ENCODE measurements at regions not wholly inside any gene's neighbourhood (a gene's known extent, or its start where the extent isn't known, plus 50 kb on each side); places are given as distances from the start of the nearest gene placed in this dataset.

DNA sequence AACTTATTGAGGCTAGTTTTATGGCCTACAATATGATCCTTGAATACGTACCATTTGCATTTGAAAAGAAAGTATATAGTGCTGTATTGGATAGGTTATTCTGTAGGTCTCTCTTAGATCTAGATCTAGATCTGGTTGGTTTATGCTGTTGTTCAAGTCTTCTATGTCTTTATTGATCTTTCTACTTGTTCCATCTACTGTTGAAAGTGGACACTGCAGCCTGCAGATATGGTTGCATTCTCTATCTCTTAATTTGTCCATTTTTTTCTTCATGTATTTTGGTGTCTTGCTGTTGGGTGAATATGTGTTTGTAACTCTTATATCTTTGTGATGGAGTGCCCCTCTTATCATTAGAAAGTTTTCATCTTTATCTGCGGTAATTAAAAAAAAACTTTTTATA is 139.4 kb upstream of the PCDH15 start:
- DNase-seq (ENCODE audit: low read depth, low spot score) (no peak), FAIRE-seq (no peak), ATAC-seq (no peak)
- intact Hi-C loops (cut with micrococcal nuclease; ENCODE audit: unreplicated experiment) (no loop called here), in situ Hi-C loops (cut with MboI) (no loop called here)
- ChIA-PET RAD21 (ENCODE audit: unreplicated experiment) (no interaction called here), POLR2A (no interaction called here), CTCF (no interaction called here), SMC1A (ENCODE audit: uncharacterized antibody, unreplicated experiment) (no interaction called here)
- no peak overlapping the region for H3K4me3 ChIP-seq
- H3K4me2 ChIP-seq (ENCODE audit: control insufficient read depth, insufficient read depth) = no peak overlapping the region
- BruUV-seq (replicated peaks) = no TSS peak
- H4K20me1 ChIP-seq (ENCODE audit: control insufficient read depth, insufficient read depth) = no peaks in the 10 kb centered on the region
- H3K4me1 ChIP-seq (ENCODE audit: control insufficient read depth, insufficient read depth, low read length) = no peaks in the 10 kb centered on the region
- H3K9me3 ChIP-seq (replicated peaks; ENCODE audit: control insufficient read depth, insufficient read depth, low read length) = no peaks in the 10 kb centered on the region
- no peaks in the 10 kb centered on the region for H3K27me3 ChIP-seq (replicated peaks in 1 of 2; ENCODE audit: control insufficient read depth in 2 of 2, insufficient read depth in 2 of 2, low read length in 1 of 2)
- no peak overlapping the region for H3K27ac ChIP-seq (ENCODE audit: control insufficient read depth, insufficient read depth)
- no peak overlapping the region for H3K9ac ChIP-seq (ENCODE audit: control insufficient read depth, insufficient read depth, low read length)
- WGBS (ENCODE audit: insufficient coverage, insufficient replicate concordance, low lambda C conversion rate, missing lambda C conversion rate) = 29% methylated on average over 2 of the region's 2 CpGs
- no peaks in the 10 kb centered on the region for H3K36me3 ChIP-seq (ENCODE audit: control insufficient read depth in 2 of 2, insufficient read depth in 2 of 2, low read length in 1 of 2)
- TF ChIP-seq RAD21 (IDR thresholded peaks at IDR 0.05; ENCODE audit: insufficient read depth, low read depth, low read length) (peak; percentile 9; the same call in 1 of the 2 replicates), SMC3 (IDR thresholded peaks at IDR 0.05; ENCODE audit: borderline replicate concordance, low read length) (peak; percentile 14; the same call in 1 of the 2 replicates), MXI1 (IDR thresholded peaks at IDR 0.05; ENCODE audit: low read depth, low read length) (no peak), BMI1 (IDR thresholded peaks at IDR 0.05; ENCODE audit: borderline replicate concordance) (no peak), CREB1 (IDR thresholded peaks at IDR 0.05; ENCODE audit: low read depth) (no peak), PAX5 (IDR thresholded peaks at IDR 0.05; ENCODE audit: borderline replicate concordance, low read depth, low read length) (no peak)
- no peak overlapping the region for H2AFZ ChIP-seq (ENCODE audit: control insufficient read depth, low read depth, low read length)
- H3K79me2 ChIP-seq (ENCODE audit: control insufficient read depth, insufficient read depth, low read length) = no peaks in the 10 kb centered on the region

DNA sequence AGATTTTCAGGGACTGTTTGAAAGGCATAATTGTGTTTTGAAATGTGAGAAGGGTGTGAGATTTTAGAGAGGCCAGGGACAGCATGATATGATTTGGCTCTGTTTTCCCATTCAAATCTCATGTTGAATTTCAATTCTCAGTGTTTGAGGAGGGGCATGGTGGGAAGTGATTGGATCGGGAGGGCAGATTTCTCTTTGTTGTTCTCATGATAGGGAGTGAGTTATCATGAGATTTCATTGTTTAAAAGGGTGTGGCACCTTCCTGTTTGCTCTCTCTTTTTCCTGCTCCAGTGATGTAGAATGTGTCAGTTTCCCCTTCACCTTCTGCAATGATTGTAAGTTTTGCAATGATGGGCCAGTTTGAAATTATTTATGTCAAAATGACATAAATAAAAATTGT is 113.0 kb upstream of the PCDH15 start:
- ChIA-PET SMC1A (ENCODE audit: uncharacterized antibody, unreplicated experiment) (no interaction called here), CTCF (no interaction called here), RAD21 (ENCODE audit: unreplicated experiment) (no interaction called here), POLR2A (no interaction called here)
- Histone ChIP-seq H3K27me3 (replicated peaks in 1 of 2; ENCODE audit: control insufficient read depth in 2 of 2, insufficient read depth in 2 of 2, low read length in 1 of 2) (no peaks in the 10 kb centered on the region), H3K36me3 (ENCODE audit: control insufficient read depth in 2 of 2, insufficient read depth in 2 of 2, low read length in 1 of 2) (no peaks in the 10 kb centered on the region), H3K4me3 (no peak overlapping the region), H3K9me3 (replicated peaks; ENCODE audit: control insufficient read depth, insufficient read depth, low read length) (no peaks in the 10 kb centered on the region), H2AFZ (ENCODE audit: control insufficient read depth, low read depth, low read length) (no peak overlapping the region), H3K27ac (ENCODE audit: control insufficient read depth, insufficient read depth) (no peak overlapping the region), H4K20me1 (ENCODE audit: control insufficient read depth, insufficient read depth) (no peaks in the 10 kb centered on the region), H3K79me2 (ENCODE audit: control insufficient read depth, insufficient read depth, low read length) (no peaks in the 10 kb centered on the region), H3K4me2 (ENCODE audit: control insufficient read depth, insufficient read depth) (no peak overlapping the region), H3K4me1 (ENCODE audit: control insufficient read depth, insufficient read depth, low read length) (no peaks in the 10 kb centered on the region), H3K9ac (ENCODE audit: control insufficient read depth, insufficient read depth, low read length) (no peak overlapping the region)
- intact Hi-C loops (cut with micrococcal nuclease; ENCODE audit: unreplicated experiment) = no loop called here
- DNase-seq (ENCODE audit: low read depth, low spot score) = no peak
- in situ Hi-C loops (cut with MboI) = no loop called here
- no peak for FAIRE-seq
- 0% methylated on average over 1 of the region's 1 CpG for WGBS (ENCODE audit: insufficient coverage, insufficient replicate concordance, low lambda C conversion rate, missing lambda C conversion rate)
- BruUV-seq (replicated peaks) = no TSS peak
- no peak for ATAC-seq
- TF ChIP-seq, protein P1, sequence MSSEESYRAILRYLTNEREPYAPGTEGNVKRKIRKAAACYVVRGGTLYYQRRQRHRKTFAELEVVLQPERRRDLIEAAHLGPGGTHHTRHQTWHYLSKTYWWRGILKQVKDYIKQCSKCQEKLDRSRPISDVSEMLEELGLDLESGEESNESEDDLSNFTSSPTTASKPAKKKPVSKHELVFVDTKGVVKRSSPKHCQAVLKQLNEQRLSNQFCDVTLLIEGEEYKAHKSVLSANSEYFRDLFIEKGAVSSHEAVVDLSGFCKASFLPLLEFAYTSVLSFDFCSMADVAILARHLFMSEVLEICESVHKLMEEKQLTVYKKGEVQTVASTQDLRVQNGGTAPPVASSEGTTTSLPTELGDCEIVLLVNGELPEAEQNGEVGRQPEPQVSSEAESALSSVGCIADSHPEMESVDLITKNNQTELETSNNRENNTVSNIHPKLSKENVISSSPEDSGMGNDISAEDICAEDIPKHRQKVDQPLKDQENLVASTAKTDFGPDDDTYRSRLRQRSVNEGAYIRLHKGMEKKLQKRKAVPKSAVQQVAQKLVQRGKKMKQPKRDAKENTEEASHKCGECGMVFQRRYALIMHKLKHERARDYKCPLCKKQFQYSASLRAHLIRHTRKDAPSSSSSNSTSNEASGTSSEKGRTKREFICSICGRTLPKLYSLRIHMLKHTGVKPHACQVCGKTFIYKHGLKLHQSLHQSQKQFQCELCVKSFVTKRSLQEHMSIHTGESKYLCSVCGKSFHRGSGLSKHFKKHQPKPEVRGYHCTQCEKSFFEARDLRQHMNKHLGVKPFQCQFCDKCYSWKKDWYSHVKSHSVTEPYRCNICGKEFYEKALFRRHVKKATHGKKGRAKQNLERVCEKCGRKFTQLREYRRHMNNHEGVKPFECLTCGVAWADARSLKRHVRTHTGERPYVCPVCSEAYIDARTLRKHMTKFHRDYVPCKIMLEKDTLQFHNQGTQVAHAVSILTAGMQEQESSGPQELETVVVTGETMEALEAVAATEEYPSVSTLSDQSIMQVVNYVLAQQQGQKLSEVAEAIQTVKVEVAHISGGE (CRISPR knock-in tag; IDR thresholded peaks at IDR 0.05) = no peak
- TF ChIP-seq GATAD2B (conservative IDR thresholded peaks at IDR 0.05; ENCODE audit: low read depth) (no peak), STAT3 (IDR thresholded peaks at IDR 0.05; ENCODE audit: low read depth, low read length) (no peak), ZNF622 (IDR thresholded peaks at IDR 0.05) (no peak), NBN (IDR thresholded peaks at IDR 0.05) (no peak), FOXK2 (IDR thresholded peaks at IDR 0.05) (no peak), BRCA1 (IDR thresholded peaks at IDR 0.05; ENCODE audit: low read depth, low read length) (no peak), FOXM1 (IDR thresholded peaks at IDR 0.05; ENCODE audit: low read depth, low read length) (no peak), ESRRA (IDR thresholded peaks at IDR 0.05; ENCODE audit: low read length) (no peak), HDGF (IDR thresholded peaks at IDR 0.05) (no peak), NFYB (IDR thresholded peaks at IDR 0.05; ENCODE audit: insufficient read depth, low read depth, low read length) (no peak)
- TF ChIP-seq, protein P2, sequence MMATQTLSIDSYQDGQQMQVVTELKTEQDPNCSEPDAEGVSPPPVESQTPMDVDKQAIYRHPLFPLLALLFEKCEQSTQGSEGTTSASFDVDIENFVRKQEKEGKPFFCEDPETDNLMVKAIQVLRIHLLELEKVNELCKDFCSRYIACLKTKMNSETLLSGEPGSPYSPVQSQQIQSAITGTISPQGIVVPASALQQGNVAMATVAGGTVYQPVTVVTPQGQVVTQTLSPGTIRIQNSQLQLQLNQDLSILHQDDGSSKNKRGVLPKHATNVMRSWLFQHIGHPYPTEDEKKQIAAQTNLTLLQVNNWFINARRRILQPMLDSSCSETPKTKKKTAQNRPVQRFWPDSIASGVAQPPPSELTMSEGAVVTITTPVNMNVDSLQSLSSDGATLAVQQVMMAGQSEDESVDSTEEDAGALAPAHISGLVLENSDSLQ (IDR thresholded peaks at IDR 0.05) = no peak
